HEK293T (cell line): ENCODE measurements at regions not wholly inside any gene's neighbourhood (a gene's known extent, or its start where the extent isn't known, plus 50 kb on each side); places are given as distances from the start of the nearest gene placed in this dataset.
"Not testable (repeated sequence)": the region's sequence is repeated elsewhere in the genome, so short reads cannot be mapped to it uniquely, and the experiment has no call there.

Source experiments
- ARNT ChIP-seq: fragments of 450-650 bp; IDR thresholded peaks from 2 replicates; pipeline ENCODE4 v1.6.1; 2017; ENCODE audit warnings: mild to moderate bottlenecking
- BHLHE40 ChIP-seq: fragments of 450-650 bp; IDR thresholded peaks from 2 replicates; pipeline ENCODE4 v1.6.1; 2016; ENCODE audit warnings: mild to moderate bottlenecking, moderate library complexity, borderline replicate concordance
- CTBP1 ChIP-seq: fragments of 450-650 bp; IDR thresholded peaks from 2 replicates; pipeline ENCODE4 v1.6.1; 2016; ENCODE audit warnings: borderline replicate concordance
- ELF4 ChIP-seq: fragments of 450-650 bp; IDR thresholded peaks from 2 replicates; pipeline ENCODE4 v1.6.1; 2017; ENCODE audit warnings: antibody characterized with exemption
- FOXA1 ChIP-seq: fragments of 450-650 bp; IDR thresholded peaks from 2 replicates; pipeline ENCODE4 v1.6.1; 2016; ENCODE audit warnings: mild to moderate bottlenecking
- FOXK2 ChIP-seq: fragments of 450-650 bp; IDR thresholded peaks from 2 replicates; pipeline ENCODE4 v1.6.1; 2016; ENCODE audit warnings: mild to moderate bottlenecking
- FOXM1 ChIP-seq: fragments of 450-650 bp; IDR thresholded peaks from 2 replicates; pipeline ENCODE4 v1.6.1; 2017; ENCODE audit warnings: mild to moderate bottlenecking, borderline replicate concordance
- L3MBTL2 ChIP-seq: fragments of 450-650 bp; conservative IDR thresholded peaks from 2 replicates; pipeline ENCODE4 v1.6.1; 2016; ENCODE audit warnings: mild to moderate bottlenecking
- LEF1 ChIP-seq: fragments of 450-650 bp; IDR thresholded peaks from 2 replicates; pipeline ENCODE4 v1.6.1; 2017; ENCODE audit warnings: mild to moderate bottlenecking, borderline replicate concordance
- NFRKB ChIP-seq: fragments of 450-650 bp; IDR thresholded peaks from 2 replicates; pipeline ENCODE4 v1.6.1; 2016; ENCODE audit warnings: mild to moderate bottlenecking, moderate library complexity
- SP1 ChIP-seq: fragments of 450-650 bp; IDR thresholded peaks from 2 replicates; pipeline ENCODE4 v1.6.1; 2017
- TARDBP ChIP-seq: fragments of 450-650 bp; IDR thresholded peaks from 2 replicates; pipeline ENCODE4 v1.6.1; 2016

DNA sequence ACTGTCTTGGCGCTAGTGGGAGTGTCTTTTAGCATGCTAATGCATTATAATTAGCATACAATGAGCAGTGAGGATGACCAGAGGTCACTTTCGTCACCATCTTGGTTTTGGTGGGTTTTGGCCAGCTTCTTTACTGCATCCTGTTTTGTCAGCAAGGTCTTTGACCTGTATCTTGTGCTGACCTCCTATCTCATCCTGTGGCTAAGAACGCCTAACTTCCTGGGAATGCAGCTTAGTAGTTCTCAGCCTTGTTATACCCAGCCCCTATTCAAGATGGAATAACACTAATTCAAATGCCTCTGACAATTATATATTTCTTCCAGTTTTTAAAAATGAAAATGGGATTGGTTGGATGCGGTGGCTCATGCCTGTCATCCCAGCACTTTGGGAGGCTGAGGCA lies 92.0 kb upstream of the TMTC4 start:
- not testable (repeated sequence) for TF ChIP-seq BHLHE40, SP1, ELF4, ARNT, FOXA1, L3MBTL2, TARDBP, FOXM1, LEF1, NFRKB, FOXK2, CTBP1
